ENCODE measurements at regions not wholly inside any gene's neighbourhood (a gene's known extent, or its start where the extent isn't known, plus 50 kb on each side); places are given as distances from the start of the nearest gene placed in this dataset.

- TF ChIP-seq NFIC (IDR thresholded peaks at IDR 0.05): no peak
- no peak for TF ChIP-seq EGR1 (IDR thresholded peaks at IDR 0.05)
- no peak for TF ChIP-seq TEAD4 (IDR thresholded peaks at IDR 0.05)
- no peak for TF ChIP-seq EP300 (IDR thresholded peaks at IDR 0.05; ENCODE audit: borderline replicate concordance)
- no peak for TF ChIP-seq USF1 (IDR thresholded peaks at IDR 0.05)
Observed at GRCh38 chr1:30808067-30808662, 50.6 kb upstream of the LAPTM5 start.
